A549 (cell line): ENCODE measurements at regions not wholly inside any gene's neighbourhood (a gene's known extent, or its start where the extent isn't known, plus 50 kb on each side); places are given as distances from the start of the nearest gene placed in this dataset.

Experiments used
- ATAC-seq, 2 experiments: fragments of 200-7000 bp in 1 of 2; fragments of >200 bp in 1 of 2; cut with Nextera tagmentation in 1 of 2; cut with Tn5 transposase in 1 of 2; 3 replicates each; pipeline versions ENCODE4 v1.8.0 to v1.9.1; 2018 to 2020; ENCODE audit warnings: mild to moderate bottlenecking in 1 of 2, moderate library complexity in 1 of 2
- CTCF ChIA-PET: fragments of 300-600 bp; sonication (Branson Sonifier 250); formaldehyde crosslinking; extraction: SDS; loops from one replicate; lab custom pipeline; 2021; ENCODE audit warnings: antibody characterized with exemption, inconsistent platforms; lab: Yijun Ruan, JAX
- POLR2A ChIA-PET: fragments of 350-600 bp; formaldehyde crosslinking; extraction: SDS; loops from one replicate; lab custom pipeline; 2021; ENCODE audit warnings: antibody characterized with exemption, inconsistent platforms; lab: Yijun Ruan, JAX
- DNase-seq, 2 experiments: peaks; one replicate each; pipeline versions ENCODE4 v3.0.0 to v3.0.0-alpha.2; 2011 to 2016; ENCODE audit warnings: low read depth in 1 of 2, low spot score in 1 of 2
- FAIRE-seq: peaks from 2 replicates; lab custom pipeline; 2011; peaks lifted over from hg19 to GRCh38; lab: Jason Lieb, UNC
- H3K27ac ChIP-seq, 2 experiments: fragments of >200 bp; sonication (Bioruptor Twin); formaldehyde crosslinking; 3 replicates each; pipeline ENCODE4 v1.5.1; 2016 to 2017
- H3K4me1 ChIP-seq: fragments of >200 bp; sonication (Bioruptor Twin); formaldehyde crosslinking; 3 replicates; pipeline ENCODE4 v1.6.1; 2016
- H3K4me2 ChIP-seq: fragments of >200 bp; sonication (Bioruptor Twin); formaldehyde crosslinking; 3 replicates; pipeline ENCODE4 v1.6.1; 2016
- H3K4me3 ChIP-seq: fragments of >200 bp; sonication (Bioruptor Twin); formaldehyde crosslinking; 3 replicates; pipeline ENCODE4 v1.5.1; 2016
- H3K9me3 ChIP-seq: fragments of >200 bp; sonication (Bioruptor Twin); formaldehyde crosslinking; 3 replicates; pipeline ENCODE4 v1.6.1; 2016
- CBX2 ChIP-seq: fragments of 200-600 bp; sonication (generic); IDR thresholded peaks from 2 replicates; pipeline ENCODE4 v1.6.1; 2016; ENCODE audit warnings: low read depth, mild to moderate bottlenecking, borderline replicate concordance
- CBX8 ChIP-seq: fragments of 200-600 bp; sonication (generic); IDR thresholded peaks from 2 replicates; pipeline ENCODE4 v1.6.1; 2016
- EHMT2 ChIP-seq: fragments of 200-600 bp; sonication (generic); IDR thresholded peaks from 2 replicates; pipeline ENCODE4 v1.6.1; 2016; ENCODE audit warnings: antibody characterized with exemption, low read depth, mild to moderate bottlenecking, moderate library complexity
- FOSL2 ChIP-seq, 2 experiments: fragments of 450-650 bp in 1 of 2; fragments of >200 bp in 1 of 2; sonication (Bioruptor Twin) in 1 of 2; formaldehyde crosslinking; IDR thresholded peaks; 2 replicates each; pipeline versions ENCODE4 v1.5.0 to v1.6.1; 2016 to 2020; ENCODE audit warnings: mild to moderate bottlenecking in 1 of 2, moderate library complexity in 1 of 2
- GATA3 ChIP-seq: IDR thresholded peaks from 2 replicates; pipeline ENCODE4 v1.6.1; 2012; ENCODE audit warnings: borderline replicate concordance
- HOXA7 ChIP-seq: fragments of 250-450 bp; sonication (Bioruptor Pico); IDR thresholded peaks from 2 replicates; pipeline ENCODE4 v1.5.0; 2020; ENCODE audit warnings: mild to moderate bottlenecking, moderate library complexity
- HOXB5 ChIP-seq: fragments of 250-450 bp; sonication (Bioruptor Pico); IDR thresholded peaks from 2 replicates; pipeline ENCODE4 v1.5.0; 2020; ENCODE audit warnings: mild to moderate bottlenecking, moderate library complexity
- MYC ChIP-seq: IDR thresholded peaks from 2 replicates; pipeline ENCODE4 v1.6.1; 2012; ENCODE audit warnings: mild to moderate bottlenecking, inconsistent platforms, low read length, improper control_type of control experiment, borderline replicate concordance
- NR3C1 ChIP-seq: fragments of >200 bp; sonication (Bioruptor Twin); formaldehyde crosslinking; IDR thresholded peaks from 3 replicates; pipeline ENCODE4 v1.6.1; 2017
- POLR2A ChIP-seq: IDR thresholded peaks from 2 replicates; pipeline ENCODE4 v1.6.1; 2012; ENCODE audit warnings: mild to moderate bottlenecking, low read length
- POLR2AphosphoS2 ChIP-seq: conservative IDR thresholded peaks from 2 replicates; pipeline ENCODE4 v1.6.1; 2012; ENCODE audit warnings: low read length, improper control_type of control experiment, inconsistent platforms
- RAD21 ChIP-seq, 2 experiments: fragments of >200 bp in 1 of 2; sonication (Bioruptor Twin) in 1 of 2; formaldehyde crosslinking in 1 of 2; IDR thresholded peaks in 1 of 2; conservative IDR thresholded peaks in 1 of 2; 2 replicates in 1 of 2; 3 replicates in 1 of 2; pipeline ENCODE4 v1.6.1; 2012 to 2018; ENCODE audit warnings: inconsistent platforms in 1 of 2
- RARB ChIP-seq: fragments of 250-450 bp; sonication (Bioruptor Pico); IDR thresholded peaks from 2 replicates; pipeline ENCODE4 v1.8.0; 2021; ENCODE audit warnings: mild to moderate bottlenecking, moderate library complexity
- RNF2 ChIP-seq: fragments of 200-600 bp; sonication (generic); IDR thresholded peaks from 2 replicates; pipeline ENCODE4 v1.6.1; 2016; ENCODE audit warnings: low read depth, mild to moderate bottlenecking, antibody characterized with exemption, moderate library complexity, borderline replicate concordance
- SMC3 ChIP-seq: fragments of >200 bp; sonication (Bioruptor Twin); formaldehyde crosslinking; IDR thresholded peaks from 3 replicates; pipeline ENCODE4 v1.6.1; 2018; ENCODE audit warnings: inconsistent platforms
- TFCP2L1 ChIP-seq: fragments of 250-450 bp; sonication (Bioruptor Pico); IDR thresholded peaks from 2 replicates; pipeline ENCODE4 v1.5.0; 2021; ENCODE audit warnings: mild to moderate bottlenecking
- ZC3H11A ChIP-seq: fragments of 450-650 bp; IDR thresholded peaks from 2 replicates; pipeline ENCODE4 v1.6.1; 2014; ENCODE audit warnings: antibody characterized with exemption, mild to moderate bottlenecking
- ZFP36 ChIP-seq: fragments of 450-650 bp; IDR thresholded peaks from 2 replicates; pipeline ENCODE4 v1.6.1; 2014; ENCODE audit warnings: borderline replicate concordance; ENCODE audit not compliant: partially characterized antibody
- ZNF302 ChIP-seq: fragments of 250-450 bp; sonication (Bioruptor Pico); IDR thresholded peaks from 2 replicates; pipeline ENCODE4 v1.9.0; 2021; ENCODE audit warnings: inconsistent platforms, mild to moderate bottlenecking, moderate library complexity
- ZSCAN20 ChIP-seq: fragments of 250-450 bp; sonication (Bioruptor Pico); IDR thresholded peaks from 2 replicates; pipeline ENCODE4 v1.8.0; 2022; ENCODE audit warnings: mild to moderate bottlenecking, moderate library complexity
- WGBS: methylation state at CpG from one replicate; pipeline ENCODE4 v1.1.6; 2017; ENCODE audit errors: missing lambda C conversion rate; 5-methylcytosine and 5-hydroxymethylcytosine counted together
- TF ChIP-seq, protein P1 (sequence below): fragments of 450-650 bp; IDR thresholded peaks from 2 replicates; pipeline ENCODE4 v1.6.1; 2014; ENCODE audit warnings: antibody characterized with exemption
- TF ChIP-seq, protein P2 (sequence below): fragments of >200 bp; sonication (Bioruptor Twin); formaldehyde crosslinking; IDR thresholded peaks from 3 replicates; pipeline ENCODE4 v1.5.1; 2016
- TF ChIP-seq, protein P3 (sequence below): fragments of >200 bp; sonication (Bioruptor Twin); formaldehyde crosslinking; IDR thresholded peaks from 2 replicates; pipeline ENCODE4 v1.6.1; 2016
- TF ChIP-seq, protein P4 (sequence below): IDR thresholded peaks from 2 replicates; pipeline ENCODE4 v1.6.1; 2012

DNA sequence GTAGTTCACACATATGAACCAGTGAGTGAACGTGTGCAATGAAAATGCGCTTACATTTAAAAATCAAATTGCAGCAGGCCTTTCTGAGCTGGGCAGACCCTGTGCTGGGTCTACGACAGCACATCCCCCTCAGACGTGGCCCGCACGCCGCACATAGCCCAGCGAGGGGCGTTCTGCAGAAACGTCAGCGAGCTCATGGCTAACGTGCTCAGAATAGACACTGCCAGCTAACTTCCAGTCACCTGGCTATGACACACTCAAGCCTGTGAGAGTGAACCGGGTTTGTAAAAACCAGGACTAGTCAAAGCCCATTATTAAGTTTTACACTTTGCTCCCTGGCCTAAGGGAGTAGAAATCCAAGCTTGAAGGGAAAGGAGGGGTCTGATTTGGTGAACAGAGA lies 108.1 kb upstream of the INSIG1 start:
- H3K4me1 ChIP-seq = no peaks in the 10 kb centered on the region
- peaks cover 23% of the 10 kb centered on the region for H3K9me3 ChIP-seq
- DNase-seq = no peak
- H3K4me3 ChIP-seq = no peak overlapping the region
- TF ChIP-seq, protein P1, sequence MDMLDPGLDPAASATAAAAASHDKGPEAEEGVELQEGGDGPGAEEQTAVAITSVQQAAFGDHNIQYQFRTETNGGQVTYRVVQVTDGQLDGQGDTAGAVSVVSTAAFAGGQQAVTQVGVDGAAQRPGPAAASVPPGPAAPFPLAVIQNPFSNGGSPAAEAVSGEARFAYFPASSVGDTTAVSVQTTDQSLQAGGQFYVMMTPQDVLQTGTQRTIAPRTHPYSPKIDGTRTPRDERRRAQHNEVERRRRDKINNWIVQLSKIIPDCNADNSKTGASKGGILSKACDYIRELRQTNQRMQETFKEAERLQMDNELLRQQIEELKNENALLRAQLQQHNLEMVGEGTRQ = no peak
- TF ChIP-seq RNF2 = no peak
- TF ChIP-seq, protein P2, sequence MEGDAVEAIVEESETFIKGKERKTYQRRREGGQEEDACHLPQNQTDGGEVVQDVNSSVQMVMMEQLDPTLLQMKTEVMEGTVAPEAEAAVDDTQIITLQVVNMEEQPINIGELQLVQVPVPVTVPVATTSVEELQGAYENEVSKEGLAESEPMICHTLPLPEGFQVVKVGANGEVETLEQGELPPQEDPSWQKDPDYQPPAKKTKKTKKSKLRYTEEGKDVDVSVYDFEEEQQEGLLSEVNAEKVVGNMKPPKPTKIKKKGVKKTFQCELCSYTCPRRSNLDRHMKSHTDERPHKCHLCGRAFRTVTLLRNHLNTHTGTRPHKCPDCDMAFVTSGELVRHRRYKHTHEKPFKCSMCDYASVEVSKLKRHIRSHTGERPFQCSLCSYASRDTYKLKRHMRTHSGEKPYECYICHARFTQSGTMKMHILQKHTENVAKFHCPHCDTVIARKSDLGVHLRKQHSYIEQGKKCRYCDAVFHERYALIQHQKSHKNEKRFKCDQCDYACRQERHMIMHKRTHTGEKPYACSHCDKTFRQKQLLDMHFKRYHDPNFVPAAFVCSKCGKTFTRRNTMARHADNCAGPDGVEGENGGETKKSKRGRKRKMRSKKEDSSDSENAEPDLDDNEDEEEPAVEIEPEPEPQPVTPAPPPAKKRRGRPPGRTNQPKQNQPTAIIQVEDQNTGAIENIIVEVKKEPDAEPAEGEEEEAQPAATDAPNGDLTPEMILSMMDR = no peak
- TF ChIP-seq NR3C1 = no peak
- TF ChIP-seq CBX2 = no peak
- TF ChIP-seq POLR2AphosphoS2 = no peak
- TF ChIP-seq CBX8 = no peak
- no peak for TF ChIP-seq SMC3
- no peak for TF ChIP-seq HOXB5 (CRISPR knock-in tag)
- TF ChIP-seq ZSCAN20 (CRISPR knock-in tag) = no peak
- CTCF ChIA-PET = interaction anchor here (0.8 to 6.5 kb wide), 23 partner anchors 8 to 262 kb away, joined by 3 to 68 read pairs (median 5); partner anchors contain the start of gene INSIG1
- no peak overlapping the region for H3K4me2 ChIP-seq
- FAIRE-seq = no peak
- ATAC-seq = no peak
- whole genome bisulfite sequencing = 35% methylated on average over 13 of the region's 13 CpGs
- H3K27ac ChIP-seq = no peak overlapping the region
- POLR2A ChIA-PET = no interaction called here

DNA sequence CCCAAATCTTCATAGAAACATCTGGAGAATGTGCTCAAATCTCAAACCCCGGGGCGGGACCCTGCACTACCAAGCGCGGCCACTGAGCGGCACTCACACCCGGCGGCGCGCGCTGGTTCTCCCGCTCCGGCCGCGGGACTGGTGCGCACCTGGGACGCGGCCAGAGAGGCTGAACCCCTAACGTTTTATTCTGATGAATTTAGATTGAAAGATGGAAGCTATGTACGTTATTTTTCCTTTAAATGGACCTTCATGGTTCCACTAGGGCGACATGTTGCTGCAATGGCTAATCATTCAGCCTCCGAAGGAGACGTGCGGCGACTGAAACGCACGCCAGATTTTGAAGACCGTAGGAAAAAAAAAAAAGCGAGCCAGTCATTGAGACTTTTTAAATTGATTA lies 107.0 kb upstream of the INSIG1 start:
- Histone ChIP-seq H3K4me1 (no peaks in the 10 kb centered on the region), H3K4me2 (peak overlapping the region; percentile 85), H3K27ac (no peak overlapping the region), H3K4me3 (peak overlapping the region; percentile 32; the same call in 1 of the 3 replicates), H3K9me3 (peaks cover 12% of the 10 kb centered on the region)
- ChIA-PET CTCF (interaction anchor here (0.6 to 6.5 kb wide), 31 partner anchors 8 to 263 kb away, joined by 3 to 68 read pairs (median 5); partner anchors contain the start of gene INSIG1), POLR2A (interaction anchor here (0.7 kb wide), 1 partner anchor 15 kb away, joined by 4 read pairs; no protein-coding TSS in a partner anchor)
- 15% methylated on average over 28 of the region's 28 CpGs for WGBS
- no peak for TF ChIP-seq ZNF302
- no peak for TF ChIP-seq EHMT2
- TF ChIP-seq, protein P3, sequence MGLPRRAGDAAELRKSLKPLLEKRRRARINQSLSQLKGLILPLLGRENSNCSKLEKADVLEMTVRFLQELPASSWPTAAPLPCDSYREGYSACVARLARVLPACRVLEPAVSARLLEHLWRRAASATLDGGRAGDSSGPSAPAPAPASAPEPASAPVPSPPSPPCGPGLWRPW = no peak
- TF ChIP-seq ZC3H11A = no peak
- no peak for TF ChIP-seq FOSL2 (IDR thresholded peaks at IDR 0.05)
- no peak for TF ChIP-seq FOSL2 (CRISPR knock-in tag; IDR thresholded peaks at IDR 0.05)
- TF ChIP-seq GATA3 = no peak
- TF ChIP-seq RARB (CRISPR knock-in tag) = no peak
- TF ChIP-seq RAD21 (conservative IDR thresholded peaks at IDR 0.05 in 1 of 2, IDR thresholded peaks at IDR 0.05 in 1 of 2) = peak; percentile 86 to 89
- TF ChIP-seq SMC3 = peak; percentile 96
- TF ChIP-seq MYC = no peak
- no peak for TF ChIP-seq TFCP2L1
- no peak for TF ChIP-seq NR3C1
- TF ChIP-seq, protein P4, sequence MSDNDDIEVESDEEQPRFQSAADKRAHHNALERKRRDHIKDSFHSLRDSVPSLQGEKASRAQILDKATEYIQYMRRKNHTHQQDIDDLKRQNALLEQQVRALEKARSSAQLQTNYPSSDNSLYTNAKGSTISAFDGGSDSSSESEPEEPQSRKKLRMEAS = 0 out of 2 replicates have a peak, but pooled peaks have one; percentile 37
- TF ChIP-seq, protein P2 = peak; percentile 80
- no peak for TF ChIP-seq HOXA7 (CRISPR knock-in tag)
- no peak for TF ChIP-seq ZFP36
- TF ChIP-seq POLR2A = no peak
- DNase-seq (peak; percentile 28 to 61), ATAC-seq (peak; percentile 75 to 87; a peak in 5 of 6 replicates), FAIRE-seq (no peak)
